Type B pancreatic cell (in vitro differentiated cells): ENCODE measurements at regions not wholly inside any gene's neighbourhood (a gene's known extent, or its start where the extent isn't known, plus 50 kb on each side); places are given as distances from the start of the nearest gene placed in this dataset.

Experiments
- DNase-seq: peaks from one replicate; pipeline ENCODE4 v3.0.0; 2021; ENCODE audit warnings: mixed read lengths; ENCODE audit not compliant: unreplicated experiment; ENCODE audit errors: extremely low spot score
- H3K27ac Mint-ChIP-seq: 2 replicates; pipeline ENCODE4 v1.8.0; 2021; ENCODE audit warnings: mild to moderate bottlenecking, mixed read lengths
- H3K27me3 Mint-ChIP-seq: 2 replicates; pipeline ENCODE4 v1.8.0; 2021; ENCODE audit warnings: mixed read lengths
- H3K36me3 Mint-ChIP-seq: 2 replicates; pipeline ENCODE4 v1.8.0; 2021; ENCODE audit warnings: mixed read lengths
- H3K4me1 Mint-ChIP-seq: one replicate; pipeline ENCODE4 v1.8.0; 2021; ENCODE audit warnings: mixed read lengths; ENCODE audit not compliant: unreplicated experiment
- H3K4me3 Mint-ChIP-seq: 2 replicates; pipeline ENCODE4 v1.8.0; 2021; ENCODE audit warnings: mild to moderate bottlenecking, mixed read lengths
- H3K9me3 Mint-ChIP-seq: 2 replicates; pipeline ENCODE4 v1.8.0; 2021; ENCODE audit warnings: mixed read lengths
- TF ChIP-seq, protein P1 (sequence below): fragments of 200-600 bp; sonication (generic); conservative IDR thresholded peaks from 2 replicates; pipeline ENCODE4 v1.5.0; 2021; ENCODE audit warnings: antibody characterized with exemption, mild to moderate bottlenecking

DNA sequence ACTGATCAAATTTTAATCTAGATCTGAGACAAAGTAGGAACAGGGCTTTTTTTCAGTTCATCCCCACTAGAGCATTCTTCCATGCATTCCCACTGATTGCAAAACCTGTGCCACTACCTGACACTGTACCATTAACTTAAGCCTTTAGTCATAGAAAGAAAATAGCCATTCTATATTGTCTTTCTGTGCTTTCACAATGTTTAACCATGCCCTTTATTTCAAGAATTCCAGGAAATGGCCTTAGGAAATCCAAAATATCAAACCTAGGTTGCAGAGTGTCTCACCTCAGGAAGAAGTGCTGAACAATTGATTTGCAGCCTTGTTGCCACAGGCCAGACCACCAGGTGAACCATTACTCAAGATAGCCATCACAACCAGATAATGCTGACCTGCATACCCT lies 56.2 kb upstream of the TGFBR2 start:
- Mint-ChIP-seq H3K36me3 (no peaks in the 10 kb centered on the region), H3K9me3 (no peaks in the 10 kb centered on the region), H3K27me3 (no peaks in the 10 kb centered on the region), H3K4me3 (no peak overlapping the region), H3K27ac (no peak overlapping the region), H3K4me1 (peaks cover 5% of the 10 kb centered on the region)
- no peak for DNase-seq
- TF ChIP-seq, protein P1, sequence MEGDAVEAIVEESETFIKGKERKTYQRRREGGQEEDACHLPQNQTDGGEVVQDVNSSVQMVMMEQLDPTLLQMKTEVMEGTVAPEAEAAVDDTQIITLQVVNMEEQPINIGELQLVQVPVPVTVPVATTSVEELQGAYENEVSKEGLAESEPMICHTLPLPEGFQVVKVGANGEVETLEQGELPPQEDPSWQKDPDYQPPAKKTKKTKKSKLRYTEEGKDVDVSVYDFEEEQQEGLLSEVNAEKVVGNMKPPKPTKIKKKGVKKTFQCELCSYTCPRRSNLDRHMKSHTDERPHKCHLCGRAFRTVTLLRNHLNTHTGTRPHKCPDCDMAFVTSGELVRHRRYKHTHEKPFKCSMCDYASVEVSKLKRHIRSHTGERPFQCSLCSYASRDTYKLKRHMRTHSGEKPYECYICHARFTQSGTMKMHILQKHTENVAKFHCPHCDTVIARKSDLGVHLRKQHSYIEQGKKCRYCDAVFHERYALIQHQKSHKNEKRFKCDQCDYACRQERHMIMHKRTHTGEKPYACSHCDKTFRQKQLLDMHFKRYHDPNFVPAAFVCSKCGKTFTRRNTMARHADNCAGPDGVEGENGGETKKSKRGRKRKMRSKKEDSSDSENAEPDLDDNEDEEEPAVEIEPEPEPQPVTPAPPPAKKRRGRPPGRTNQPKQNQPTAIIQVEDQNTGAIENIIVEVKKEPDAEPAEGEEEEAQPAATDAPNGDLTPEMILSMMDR, result no peak

DNA sequence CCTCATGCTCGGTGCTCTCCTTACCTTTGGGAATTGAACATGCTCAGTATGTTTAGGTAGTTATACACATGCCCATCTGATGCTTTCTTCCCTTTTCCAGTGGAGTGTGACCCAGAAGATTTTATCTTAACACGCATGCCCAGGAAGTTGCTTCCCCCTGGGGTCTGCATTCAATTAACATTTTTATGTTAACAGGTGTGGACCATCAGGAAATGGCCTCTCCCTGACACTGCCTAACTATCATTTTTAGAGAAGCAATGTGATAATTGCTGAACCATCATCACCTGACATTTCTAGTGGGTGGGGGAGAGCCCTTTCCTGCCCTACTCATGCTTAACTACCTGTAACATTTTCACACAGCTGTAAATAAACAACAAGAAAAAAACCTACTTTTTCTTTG lies 55.1 kb upstream of the TGFBR2 start:
- Mint-ChIP-seq H3K4me3 (no peak overlapping the region), H3K9me3 (peaks cover 3% of the 10 kb centered on the region), H3K36me3 (no peaks in the 10 kb centered on the region), H3K4me1 (peaks cover 5% of the 10 kb centered on the region), H3K27ac (no peak overlapping the region), H3K27me3 (no peaks in the 10 kb centered on the region)
- TF ChIP-seq, protein P1, result no peak
- no peak for DNase-seq

DNA sequence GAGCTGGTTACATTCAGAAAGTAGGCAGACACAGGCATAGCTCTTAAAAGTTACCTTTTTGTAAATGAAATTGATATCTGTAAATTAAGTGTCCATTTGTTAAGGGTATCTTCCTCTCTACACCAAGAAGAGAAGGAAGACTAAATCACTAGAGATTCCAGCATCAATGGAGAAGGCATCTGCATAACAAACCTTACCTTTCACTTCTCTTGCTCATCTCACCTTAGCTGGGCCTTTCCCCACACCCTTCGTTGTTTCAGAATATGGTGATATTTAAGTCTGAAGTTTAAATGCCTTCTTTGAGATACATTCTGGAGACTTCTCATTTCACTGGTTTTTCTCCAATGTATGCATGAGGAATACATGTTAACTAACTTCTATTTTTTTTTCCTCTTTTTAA lies 54.5 kb upstream of the TGFBR2 start:
- Mint-ChIP-seq H3K27ac (no peak overlapping the region), H3K36me3 (no peaks in the 10 kb centered on the region), H3K27me3 (no peaks in the 10 kb centered on the region), H3K9me3 (peaks cover 6% of the 10 kb centered on the region), H3K4me1 (peaks cover 5% of the 10 kb centered on the region), H3K4me3 (no peak overlapping the region)
- TF ChIP-seq, protein P1, result no peak
- no peak for DNase-seq

DNA sequence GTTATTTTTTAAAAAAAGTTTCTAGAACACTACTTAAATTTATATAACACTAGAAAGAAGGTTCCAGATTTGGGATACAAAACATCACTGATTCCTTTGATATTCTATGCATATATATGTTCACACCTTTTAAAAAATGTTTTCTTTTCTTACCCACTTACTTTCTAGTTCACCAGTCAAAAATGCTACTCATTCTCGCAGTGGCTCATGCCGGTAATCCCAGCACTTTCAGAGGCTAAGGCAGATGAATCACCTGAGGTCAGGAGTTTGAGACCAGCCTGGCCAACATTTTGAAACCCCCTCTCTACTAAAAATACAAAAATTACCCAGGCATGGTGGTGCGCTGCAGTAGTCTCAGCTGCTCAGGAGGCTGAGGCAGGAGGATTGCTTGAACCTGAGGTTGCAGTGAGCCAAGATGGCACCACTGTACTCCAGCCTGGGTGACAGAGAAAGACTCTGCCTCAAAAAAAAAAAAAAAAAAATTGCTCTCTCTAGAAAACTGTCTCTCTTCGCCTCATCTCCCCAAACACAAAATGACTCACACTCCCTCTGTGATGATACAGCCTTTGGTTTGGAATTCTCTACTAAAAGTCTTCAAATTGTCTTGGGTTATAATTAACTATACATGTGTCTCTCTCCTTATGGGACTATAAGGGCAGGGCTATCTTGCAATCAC lies 52.6 kb upstream of the TGFBR2 start:
- TF ChIP-seq, protein P1, result no peak
- H3K36me3 Mint-ChIP-seq, result no peaks in the 10 kb centered on the region
- peaks cover 13% of the 10 kb centered on the region for H3K4me1 Mint-ChIP-seq
- H3K27ac Mint-ChIP-seq, result no peak overlapping the region
- H3K4me3 Mint-ChIP-seq, result no peak overlapping the region
- H3K27me3 Mint-ChIP-seq, result no peaks in the 10 kb centered on the region
- peaks cover 11% of the 10 kb centered on the region for H3K9me3 Mint-ChIP-seq
- no peak for DNase-seq

DNA sequence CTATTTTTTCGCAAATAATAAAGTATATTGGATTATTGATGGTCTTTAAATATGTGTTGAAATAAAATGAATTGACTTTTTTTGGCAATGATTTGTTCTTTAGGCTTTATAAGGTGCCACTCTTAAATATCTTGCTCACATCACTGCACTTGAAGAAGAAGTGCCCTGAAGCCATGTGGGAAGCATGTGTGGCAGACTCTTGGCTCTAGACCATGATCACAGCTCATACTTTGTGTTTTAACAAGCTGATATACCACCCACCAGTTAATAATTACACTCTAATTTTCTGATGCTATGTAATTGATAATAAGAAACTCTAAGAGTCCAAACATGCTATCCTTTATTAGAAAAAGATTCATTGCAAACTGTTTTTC lies 52.1 kb upstream of the TGFBR2 start:
- no peak for DNase-seq
- Mint-ChIP-seq H3K4me1 (peaks cover 13% of the 10 kb centered on the region), H3K27me3 (no peaks in the 10 kb centered on the region), H3K36me3 (no peaks in the 10 kb centered on the region), H3K4me3 (no peak overlapping the region), H3K9me3 (peaks cover 11% of the 10 kb centered on the region), H3K27ac (no peak overlapping the region)
- TF ChIP-seq, protein P1, result no peak

DNA sequence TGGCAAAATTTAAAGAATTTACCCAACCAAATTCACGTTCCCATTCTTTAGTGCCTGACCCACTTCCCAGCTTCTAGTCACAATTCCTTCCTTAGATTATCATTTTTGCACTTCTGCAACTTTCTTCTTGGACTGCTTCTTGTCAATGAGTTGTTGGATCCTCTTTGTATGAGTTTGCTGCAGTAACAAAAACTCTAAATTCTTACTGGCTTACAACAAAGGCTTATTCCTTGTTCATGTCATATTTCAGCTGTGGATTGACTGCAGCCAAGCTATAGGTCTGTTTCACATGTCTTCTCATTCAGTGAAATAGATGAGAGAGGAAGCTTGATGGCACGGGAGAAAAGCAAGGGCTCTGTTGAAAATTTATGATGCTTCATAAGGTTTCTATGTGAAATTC lies 50.4 kb upstream of the TGFBR2 start:
- DNase-seq, result no peak
- no peaks in the 10 kb centered on the region for H3K27me3 Mint-ChIP-seq
- peaks cover 8% of the 10 kb centered on the region for H3K4me1 Mint-ChIP-seq
- H3K27ac Mint-ChIP-seq, result no peak overlapping the region
- no peaks in the 10 kb centered on the region for H3K36me3 Mint-ChIP-seq
- no peak overlapping the region for H3K4me3 Mint-ChIP-seq
- peaks cover 11% of the 10 kb centered on the region for H3K9me3 Mint-ChIP-seq
- TF ChIP-seq, protein P1, result no peak
